HEK293 (cell line): ENCODE measurements at regions not wholly inside any gene's neighbourhood (a gene's known extent, or its start where the extent isn't known, plus 50 kb on each side); places are given as distances from the start of the nearest gene placed in this dataset.

Source experiments
- CTCF ChIA-PET: fragments of 350-600 bp; formaldehyde crosslinking; extraction: SDS; loops from one replicate; lab custom pipeline; 2021; ENCODE audit warnings: antibody characterized with exemption; lab: Yijun Ruan, JAX
- POLR2A ChIA-PET: fragments of 300-600 bp; formaldehyde crosslinking; extraction: SDS; loops from one replicate; lab custom pipeline; 2020; ENCODE audit warnings: antibody characterized with exemption, inconsistent platforms; lab: Yijun Ruan, JAX
- H3K27ac ChIP-seq: fragments of 200-500 bp; sonication (Bioruptor generic); 2 replicates; pipeline ENCODE4 v1.5.1; 2014; ENCODE audit warnings: low read depth, low read length, control low read depth, inconsistent platforms; ENCODE audit errors: extremely low read depth
- H3K36me3 ChIP-seq, 2 experiments: fragments of 200-500 bp in 1 of 2; sonication (Bioruptor generic) in 1 of 2; 1 replicate in 1 of 2; 2 replicates in 1 of 2; pipeline ENCODE4 v1.5.1; 2014 to 2017; ENCODE audit warnings: inconsistent platforms in 2 of 2, low read length in 2 of 2; ENCODE audit not compliant: control insufficient read depth in 2 of 2, insufficient read depth in 1 of 2
- H3K4me1 ChIP-seq: fragments of 200-500 bp; sonication (Bioruptor generic); 2 replicates; pipeline ENCODE4 v1.5.1; 2014; ENCODE audit warnings: mild to moderate bottlenecking, low read length, inconsistent platforms; ENCODE audit not compliant: control insufficient read depth, insufficient read depth
- H3K4me3 ChIP-seq: 2 replicates; pipeline ENCODE4 v1.5.1; 2011; ENCODE audit warnings: low read depth, mild to moderate bottlenecking, control low read depth, low read length, moderate library complexity
- H3K9me3 ChIP-seq: fragments of 200-500 bp; sonication (Bioruptor generic); 2 replicates; pipeline ENCODE4 v1.5.1; 2014; ENCODE audit warnings: low read depth, low read length, inconsistent platforms; ENCODE audit not compliant: control insufficient read depth, insufficient read depth
- AEBP2 ChIP-seq: fragments of 450-650 bp; formaldehyde crosslinking; IDR thresholded peaks from 2 replicates; pipeline ENCODE4 v1.5.1; 2016; ENCODE audit warnings: missing biosample characterization, missing genetic modification characterization, borderline replicate concordance
- KLF1 ChIP-seq: fragments of 450-650 bp; formaldehyde crosslinking; IDR thresholded peaks from 2 replicates; pipeline ENCODE4 v1.5.1; 2016; ENCODE audit warnings: missing biosample characterization, missing genetic modification characterization
- KLF10 ChIP-seq: fragments of 450-650 bp; IDR thresholded peaks from 2 replicates; pipeline ENCODE4 v1.5.1; 2018; ENCODE audit warnings: missing biosample characterization, mild to moderate bottlenecking, missing genetic modification characterization
- KLF8 ChIP-seq: fragments of 450-650 bp; formaldehyde crosslinking; IDR thresholded peaks from 2 replicates; pipeline ENCODE4 v1.5.1; 2016; ENCODE audit warnings: missing biosample characterization, missing genetic modification characterization
- MZF1 ChIP-seq: fragments of 450-650 bp; formaldehyde crosslinking; IDR thresholded peaks from 2 replicates; pipeline ENCODE4 v1.5.1; 2017; ENCODE audit warnings: missing biosample characterization, missing genetic modification characterization, borderline replicate concordance
- TSHZ1 ChIP-seq: fragments of 450-650 bp; formaldehyde crosslinking; IDR thresholded peaks from 2 replicates; pipeline ENCODE4 v1.5.1; 2016; ENCODE audit warnings: missing biosample characterization, missing genetic modification characterization, borderline replicate concordance
- ZBTB21 ChIP-seq: fragments of 450-650 bp; formaldehyde crosslinking; IDR thresholded peaks from 2 replicates; pipeline ENCODE4 v1.5.1; 2017; ENCODE audit warnings: missing biosample characterization, missing genetic modification characterization
- ZBTB48 ChIP-seq: fragments of 450-650 bp; formaldehyde crosslinking; IDR thresholded peaks from 2 replicates; pipeline ENCODE4 v1.5.1; 2016; ENCODE audit warnings: missing biosample characterization, missing genetic modification characterization
- ZBTB49 ChIP-seq: fragments of 450-650 bp; formaldehyde crosslinking; IDR thresholded peaks from 2 replicates; pipeline ENCODE4 v1.5.1; 2016; ENCODE audit warnings: missing biosample characterization, missing genetic modification characterization, low read depth
- ZNF112 ChIP-seq: fragments of 450-650 bp; formaldehyde crosslinking; IDR thresholded peaks from 2 replicates; pipeline ENCODE4 v1.5.0; 2017; ENCODE audit warnings: missing biosample characterization, missing genetic modification characterization
- ZNF175 ChIP-seq: fragments of 450-650 bp; formaldehyde crosslinking; IDR thresholded peaks from 2 replicates; pipeline ENCODE4 v1.5.1; 2016; ENCODE audit warnings: missing biosample characterization, missing genetic modification characterization
- ZNF350 ChIP-seq: fragments of 450-650 bp; formaldehyde crosslinking; IDR thresholded peaks from 2 replicates; pipeline ENCODE4 v1.5.0; 2017; ENCODE audit warnings: missing biosample characterization, mild to moderate bottlenecking, missing genetic modification characterization
- ZNF473 ChIP-seq: fragments of 450-650 bp; formaldehyde crosslinking; IDR thresholded peaks from 2 replicates; pipeline ENCODE4 v1.5.1; 2017; ENCODE audit warnings: missing biosample characterization, missing genetic modification characterization
- ZNF48 ChIP-seq: fragments of 450-650 bp; formaldehyde crosslinking; IDR thresholded peaks from 2 replicates; pipeline ENCODE4 v1.5.1; 2016; ENCODE audit warnings: missing biosample characterization, missing genetic modification characterization
- ZNF513 ChIP-seq: fragments of 450-650 bp; IDR thresholded peaks from 2 replicates; pipeline ENCODE4 v1.5.1; 2018; ENCODE audit warnings: missing biosample characterization, missing genetic modification characterization
- ZNF521 ChIP-seq: fragments of 450-650 bp; formaldehyde crosslinking; IDR thresholded peaks from 2 replicates; pipeline ENCODE4 v1.5.1; 2017; ENCODE audit warnings: missing biosample characterization, mild to moderate bottlenecking, missing genetic modification characterization
- ZNF558 ChIP-seq: fragments of 450-650 bp; formaldehyde crosslinking; IDR thresholded peaks from 2 replicates; pipeline ENCODE4 v1.5.1; 2016; ENCODE audit warnings: missing biosample characterization, missing genetic modification characterization
- ZNF561 ChIP-seq: fragments of 450-650 bp; IDR thresholded peaks from 2 replicates; pipeline ENCODE4 v1.5.1; 2018; ENCODE audit warnings: missing biosample characterization, missing genetic modification characterization, borderline replicate concordance
- ZNF600 ChIP-seq: fragments of 450-650 bp; formaldehyde crosslinking; IDR thresholded peaks from 2 replicates; pipeline ENCODE4 v1.5.1; 2016; ENCODE audit warnings: missing biosample characterization, missing genetic modification characterization
- ZNF658 ChIP-seq: fragments of 450-650 bp; formaldehyde crosslinking; IDR thresholded peaks from 2 replicates; pipeline ENCODE4; 2016; ENCODE audit warnings: missing biosample characterization, missing genetic modification characterization
- ZSCAN30 ChIP-seq: fragments of 450-650 bp; IDR thresholded peaks from 2 replicates; pipeline ENCODE4 v1.5.1; 2018; ENCODE audit warnings: missing biosample characterization, mild to moderate bottlenecking, missing genetic modification characterization, moderate library complexity

GRCh38 chr1:171420810-171421209, 64.5 kb upstream of the PRRC2C start (continued):
- TF ChIP-seq ZNF521: no peak
- no peak for TF ChIP-seq ZNF558 (tag by site-specific recombination)

- no peaks in the 10 kb centered on the region for H3K9me3 ChIP-seq
- no peak overlapping the region for H3K27ac ChIP-seq
- H3K36me3 ChIP-seq: no peaks in the 10 kb centered on the region
- H3K4me3 ChIP-seq: no peak overlapping the region
- H3K4me1 ChIP-seq: no peaks in the 10 kb centered on the region
- TF ChIP-seq ZNF658 (no peak), ZSCAN30 (tag by site-specific recombination) (no peak), KLF8 (tag by site-specific recombination) (no peak), ZNF112 (tag by site-specific recombination) (no peak), ZNF175 (tag by site-specific recombination) (no peak), AEBP2 (tag by site-specific recombination) (no peak), ZBTB49 (tag by site-specific recombination) (no peak), ZNF48 (tag by site-specific recombination) (no peak), ZNF561 (tag by site-specific recombination) (no peak), ZBTB48 (tag by site-specific recombination) (no peak), TSHZ1 (tag by site-specific recombination) (no peak), KLF10 (tag by site-specific recombination) (no peak), ZNF473 (tag by site-specific recombination) (no peak), ZNF350 (tag by site-specific recombination) (no peak)
- ChIA-PET CTCF (interaction anchor here (0.6 kb wide), 1 partner anchor 186 kb away, joined by 5 read pairs; no protein-coding TSS in a partner anchor), POLR2A (no interaction called here)
Measured at GRCh38 chr1:171421413-171422020, 63.8 kb upstream of the PRRC2C start.

- Histone ChIP-seq H3K9me3 (no peaks in the 10 kb centered on the region), H3K36me3 (no peaks in the 10 kb centered on the region), H3K4me3 (no peak overlapping the region), H3K4me1 (no peaks in the 10 kb centered on the region), H3K27ac (no peak overlapping the region)
- CTCF ChIA-PET: no interaction called here
- POLR2A ChIA-PET: no interaction called here
- TF ChIP-seq ZNF600 (no peak), KLF1 (tag by site-specific recombination) (no peak), ZBTB21 (no peak), ZNF513 (tag by site-specific recombination) (no peak), MZF1 (tag by site-specific recombination) (peak; percentile 29; the same call in 1 of the 2 replicates)
Measured at GRCh38 chr1:171422511-171422910, 62.8 kb upstream of the PRRC2C start.
